Bone marrow (tissue), 2 donors: ENCODE measurements at regions not wholly inside any gene's neighbourhood (a gene's known extent, or its start where the extent isn't known, plus 50 kb on each side); places are given as distances from the start of the nearest gene placed in this dataset.
"Not testable (repeated sequence)": the region's sequence is repeated elsewhere in the genome, so short reads cannot be mapped to it uniquely, and the experiment has no call there.

Experiments used
- DNase-seq, 2 donors: peaks; one replicate each; lab custom pipeline; 2025; lab: John Stamatoyannopoulos, UW

DNA sequence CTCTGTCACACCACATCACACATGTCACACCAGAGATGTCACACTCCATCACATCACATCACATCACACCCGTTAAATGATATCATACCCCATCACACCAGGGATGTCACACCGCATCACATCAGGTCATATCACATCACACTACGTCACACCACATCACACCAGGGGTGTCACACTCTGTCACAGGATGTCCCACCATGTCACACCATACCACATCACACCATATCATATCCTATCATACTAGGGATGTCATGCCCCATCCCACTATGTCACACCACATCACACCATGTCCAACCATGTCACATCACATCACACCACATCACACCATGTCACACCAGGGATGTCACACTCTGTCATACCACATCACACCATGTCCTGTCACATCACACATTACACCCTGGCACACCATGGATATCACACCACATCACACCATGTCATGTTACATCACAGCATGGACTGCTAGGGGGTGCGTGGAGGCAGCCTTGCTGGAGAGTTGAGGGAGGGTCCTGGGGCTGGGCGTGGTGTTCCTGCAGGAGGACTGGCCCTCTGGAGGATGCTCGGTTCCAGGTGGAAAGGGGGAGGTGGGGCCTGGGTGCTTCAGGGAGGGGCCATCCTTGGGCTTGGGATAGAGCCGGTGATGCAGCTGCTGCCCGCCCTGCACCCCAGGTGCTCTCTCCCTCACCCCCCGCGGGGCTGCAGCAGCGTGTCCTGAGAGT is 134.6 kb downstream of the TMEM121 start:
- no peak for DNase-seq

GRCh38 chr14:105662043-105662442 is 135.7 kb downstream of the TMEM121 start:
- not testable (repeated sequence) for DNase-seq

DNA sequence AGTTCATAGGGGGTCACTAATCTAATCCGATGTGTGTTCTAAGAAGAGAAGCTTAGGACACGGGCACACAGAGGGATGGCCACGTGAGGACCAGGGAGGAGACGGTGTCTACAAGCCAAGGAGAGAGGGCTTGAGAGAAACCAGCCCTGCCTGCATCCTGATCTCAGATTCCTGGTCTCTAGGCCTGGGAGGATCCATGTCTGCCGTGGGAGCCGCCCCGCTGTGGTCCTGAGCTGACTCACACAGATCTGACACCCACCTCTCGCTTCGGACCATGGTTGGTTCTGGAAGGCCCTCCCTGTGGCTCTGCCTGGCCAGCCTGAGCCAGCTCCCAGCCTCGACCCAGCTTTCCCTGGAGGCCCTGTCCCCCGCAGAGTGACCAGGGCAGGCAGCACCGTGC is 136.2 kb downstream of the TMEM121 start:
- DNase-seq, result not testable (repeated sequence)

GRCh38 chr14:105663323-105663722 is 136.9 kb downstream of the TMEM121 start:
- not testable (repeated sequence) for DNase-seq

DNA sequence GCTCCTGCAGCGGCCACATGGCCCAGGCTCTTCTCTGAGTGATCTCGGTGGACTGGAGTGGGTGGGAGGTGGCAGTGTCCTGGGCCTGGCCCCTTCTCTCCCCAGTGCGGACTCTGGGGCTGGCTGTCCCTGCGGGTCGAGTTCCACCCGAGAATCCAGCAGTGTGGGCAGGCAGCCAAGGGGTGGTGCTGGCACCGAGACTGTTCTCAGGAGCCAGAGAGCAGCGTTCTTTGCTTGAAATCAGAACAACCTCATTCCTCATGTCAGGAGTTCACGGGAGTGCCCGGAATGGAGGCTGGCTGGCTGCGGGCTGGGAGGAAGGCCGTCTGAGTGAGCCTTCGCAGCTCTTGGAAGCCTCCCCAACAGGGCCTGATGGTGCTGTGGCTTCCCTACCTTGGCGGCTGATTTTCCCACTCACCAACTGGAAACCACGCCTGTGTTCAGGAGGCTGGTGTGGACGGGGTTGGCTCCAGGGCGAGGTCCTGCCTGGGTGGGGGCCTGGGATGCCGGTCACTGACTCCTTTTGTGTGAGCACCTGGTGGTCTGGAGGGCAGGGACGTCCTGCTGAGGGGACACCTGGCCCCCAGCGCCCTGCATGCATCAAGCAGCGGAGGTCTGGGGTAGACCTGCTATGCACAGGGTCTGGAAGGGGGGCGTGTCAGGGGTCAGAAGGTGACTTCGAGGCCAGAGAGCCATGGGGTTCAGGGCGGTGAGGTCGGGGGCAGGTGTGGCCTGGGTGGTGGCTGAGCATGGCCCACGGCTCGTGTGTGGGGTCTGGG is 137.6 kb downstream of the TMEM121 start:
- not testable (repeated sequence) for DNase-seq

GRCh38 chr14:105664691-105665090 is 138.3 kb downstream of the TMEM121 start:
- no peak for DNase-seq

DNA sequence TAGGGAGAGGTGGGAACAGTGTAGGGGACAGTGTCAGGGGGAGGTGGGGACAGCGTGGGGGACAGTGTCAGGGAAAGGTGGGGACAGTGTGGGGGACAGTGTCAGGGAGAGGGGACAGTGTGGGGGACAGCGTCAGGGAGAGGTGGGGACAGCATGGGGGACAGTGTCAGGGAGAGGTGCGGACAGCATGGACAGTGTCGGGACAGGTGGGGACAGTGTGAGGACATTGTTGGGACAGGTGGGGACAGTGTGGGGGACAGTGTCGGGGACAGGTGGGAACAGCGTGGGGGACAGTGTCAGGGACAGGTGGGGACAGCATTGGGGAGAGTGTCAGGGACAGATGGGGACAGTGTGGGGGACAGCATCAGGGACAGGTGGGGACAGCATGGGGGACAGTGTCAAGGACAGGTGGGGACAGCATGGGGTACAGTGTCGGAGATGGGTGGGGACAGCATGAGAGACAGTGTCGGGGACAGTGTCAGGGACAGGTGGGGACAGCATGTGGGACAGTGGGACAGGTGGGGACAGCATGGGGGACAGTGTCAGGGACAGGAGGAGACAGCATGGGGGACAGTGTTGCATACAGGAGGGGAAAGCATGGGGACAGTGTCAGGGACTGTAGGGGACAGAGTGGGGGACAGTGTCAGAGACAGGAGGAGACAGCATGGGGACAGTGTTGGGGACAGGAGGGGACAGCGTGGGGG is 139.0 kb downstream of the TMEM121 start:
- no peak for DNase-seq

GRCh38 chr14:105665951-105666277 is 139.5 kb downstream of the TMEM121 start:
- no peak for DNase-seq

GRCh38 chr14:105666420-105666819 is 140.0 kb downstream of the TMEM121 start:
- DNase-seq, result no peak

- DNase-seq, result not testable (repeated sequence)
Measured at GRCh38 chr14:105666991-105667662, 140.7 kb downstream of the TMEM121 start.

DNA sequence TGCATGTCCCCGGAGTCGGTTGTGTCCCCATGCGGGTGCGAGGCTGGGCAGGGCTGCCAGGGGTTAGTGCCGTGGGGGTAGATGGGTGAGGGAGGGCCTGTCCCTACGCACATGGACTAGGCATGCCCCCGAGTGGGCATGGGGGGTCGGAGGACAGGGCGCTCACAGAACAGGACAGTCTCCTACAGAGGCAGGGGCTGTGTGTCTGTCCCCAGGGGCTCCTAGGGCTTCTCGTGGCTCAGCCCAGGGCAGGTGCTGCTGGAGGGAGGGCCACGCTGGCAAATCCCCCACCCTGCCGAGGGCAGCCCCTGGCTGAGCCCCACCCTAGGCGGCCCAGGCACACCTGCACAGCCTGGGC is 141.3 kb downstream of the TMEM121 start:
- DNase-seq, result not testable (repeated sequence)

DNA sequence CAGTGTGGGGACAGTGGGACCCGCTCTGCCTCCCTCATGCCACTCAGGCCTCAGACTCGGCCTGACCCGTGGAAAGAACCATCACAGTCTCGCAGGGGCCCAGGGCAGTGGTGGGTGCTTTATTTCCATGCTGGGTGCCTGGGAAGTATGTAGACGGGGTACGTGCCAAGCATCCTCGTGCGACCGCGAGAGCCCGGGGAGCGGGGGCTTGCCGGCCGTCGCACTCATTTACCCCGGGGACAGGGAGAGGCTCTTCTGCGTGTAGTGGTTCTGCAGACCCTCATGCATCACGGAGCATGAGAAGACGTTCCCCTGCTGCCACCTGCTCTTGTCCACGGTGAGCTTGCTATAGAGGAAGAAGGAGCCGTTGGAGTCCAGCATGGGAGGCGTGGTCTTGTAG is 141.6 kb downstream of the TMEM121 start:
- DNase-seq, result not testable (repeated sequence)

GRCh38 chr14:105668471-105669230 is 142.3 kb downstream of the TMEM121 start:
- DNase-seq, result not testable (repeated sequence)

- DNase-seq, result not testable (repeated sequence)
Measured at GRCh38 chr14:105669231-105669610, 142.8 kb downstream of the TMEM121 start.

- DNase-seq, result not testable (repeated sequence)
Measured at GRCh38 chr14:105669646-105670045, 143.3 kb downstream of the TMEM121 start.

DNA sequence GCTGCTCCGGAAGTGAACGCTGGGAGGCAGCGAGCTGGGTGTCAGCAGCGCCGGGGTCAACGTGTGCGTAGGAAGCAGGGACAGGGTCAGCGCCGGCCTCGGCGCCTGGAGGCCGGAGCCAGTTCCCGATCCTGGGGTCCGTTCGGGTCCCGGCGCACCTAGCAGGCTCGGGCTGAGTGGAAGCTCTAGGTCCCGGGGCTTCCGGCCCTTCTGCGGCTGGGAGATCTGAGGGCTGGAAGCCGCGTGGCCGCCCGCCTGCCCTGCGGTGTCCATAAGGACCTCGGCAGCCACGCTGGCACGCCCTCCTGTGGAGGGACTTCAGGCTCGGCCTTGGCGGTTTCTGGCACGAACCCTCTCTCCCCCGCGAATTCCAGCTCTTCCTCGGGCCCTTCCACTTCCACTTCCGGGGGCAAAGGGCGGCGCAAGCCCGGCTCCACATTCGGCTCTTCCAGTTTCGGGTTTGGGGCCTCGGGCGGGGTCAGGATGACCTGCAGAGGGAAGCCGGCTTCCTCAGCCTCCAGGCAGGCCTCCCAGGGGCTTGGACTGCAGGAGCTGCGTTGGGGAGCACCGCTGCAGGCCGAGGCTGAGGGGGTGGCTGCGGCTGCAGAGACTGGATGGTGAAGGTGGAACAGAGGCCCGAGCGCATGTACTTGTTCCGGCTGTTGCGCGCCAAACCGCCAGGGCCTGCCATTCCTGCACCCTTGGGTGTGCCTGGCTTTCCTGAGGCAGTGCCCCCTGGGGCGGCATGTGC is 146.2 kb downstream of the TMEM121 start:
- DNase-seq, result not testable (repeated sequence)

- not testable (repeated sequence) for DNase-seq
Measured at GRCh38 chr14:105675433-105675832, 149.1 kb downstream of the TMEM121 start.

- DNase-seq, result not testable (repeated sequence)
Measured at GRCh38 chr14:105675905-105676670, 149.7 kb downstream of the TMEM121 start.

- not testable (repeated sequence) for DNase-seq
Measured at GRCh38 chr14:105678057-105678456, 151.7 kb downstream of the TMEM121 start.
